Mesodermal cell (in vitro differentiated cells): ENCODE measurements at regions not wholly inside any gene's neighbourhood (a gene's known extent, or its start where the extent isn't known, plus 50 kb on each side); places are given as distances from the start of the nearest gene placed in this dataset.
"Not testable (repeated sequence)": the region's sequence is repeated elsewhere in the genome, so short reads cannot be mapped to it uniquely, and the experiment has no call there.

ENCODE experiments used
- H3K27ac ChIP-seq: 2 replicates; pipeline ENCODE4 v1.7.0; 2013; ENCODE audit warnings: mild to moderate bottlenecking, low read depth, low read length, moderate library complexity; ENCODE audit not compliant: severe bottlenecking
- H3K36me3 ChIP-seq: 2 replicates; pipeline ENCODE4 v1.7.1; 2013; ENCODE audit warnings: mild to moderate bottlenecking, low read length, moderate library complexity; ENCODE audit not compliant: control insufficient read depth, insufficient read depth
- H3K4me1 ChIP-seq: one replicate; pipeline ENCODE4 v1.7.1; 2013; ENCODE audit warnings: mild to moderate bottlenecking, low read length; ENCODE audit not compliant: insufficient read depth, control insufficient read depth, poor library complexity, severe bottlenecking
- H3K4me3 ChIP-seq: 2 replicates; pipeline ENCODE4 v1.7.0; 2013; ENCODE audit warnings: low read length, control low read depth, mild to moderate bottlenecking; ENCODE audit not compliant: insufficient read depth, poor library complexity, severe bottlenecking; ENCODE audit errors: extremely low read depth
- H3K9me3 ChIP-seq: 2 replicates; pipeline ENCODE4 v1.7.1; 2013; ENCODE audit warnings: mild to moderate bottlenecking, low read length, moderate library complexity; ENCODE audit not compliant: control insufficient read depth
- WGBS, 2 experiments: methylation state at CpG; one replicate each; pipeline ENCODE4 v1.1.5; 2013; ENCODE audit warnings: missing lambda C conversion rate in 2 of 2; ENCODE audit not compliant: insufficient coverage in 2 of 2; 5-methylcytosine and 5-hydroxymethylcytosine counted together

GRCh38 chr4:97305351-97305750 is 837.9 kb downstream of the STPG2 start:
- H3K9me3 ChIP-seq: no peaks in the 10 kb centered on the region
- H3K4me1 ChIP-seq: no peaks in the 10 kb centered on the region
- WGBS, 2 experiments: 100% methylated on average over 1 of the region's 2 CpGs; no CpG with 5 or more reads in 1 of the 2 experiments
- no peak overlapping the region for H3K27ac ChIP-seq
- no peaks in the 10 kb centered on the region for H3K36me3 ChIP-seq
- no peak overlapping the region for H3K4me3 ChIP-seq

- Histone ChIP-seq H3K4me3 (no peak overlapping the region), H3K36me3 (no peaks in the 10 kb centered on the region), H3K4me1 (no peaks in the 10 kb centered on the region), H3K9me3 (no peaks in the 10 kb centered on the region), H3K27ac (no peak overlapping the region)
Observed at GRCh38 chr4:97309121-97309520, 834.2 kb downstream of the STPG2 start.

GRCh38 chr4:97317201-97317600 is 826.1 kb downstream of the STPG2 start:
- H3K27ac ChIP-seq: no peak overlapping the region
- H3K36me3 ChIP-seq: no peaks in the 10 kb centered on the region
- no peaks in the 10 kb centered on the region for H3K4me1 ChIP-seq
- H3K9me3 ChIP-seq: no peaks in the 10 kb centered on the region
- WGBS, 2 experiments: no CpG with 5 or more reads among the region's 2 CpGs
- H3K4me3 ChIP-seq: no peak overlapping the region

GRCh38 chr4:97317671-97318070 is 825.6 kb downstream of the STPG2 start:
- no peak overlapping the region for H3K4me3 ChIP-seq
- H3K36me3 ChIP-seq: no peaks in the 10 kb centered on the region
- no peak overlapping the region for H3K27ac ChIP-seq
- WGBS, 2 experiments: 17% methylated on average over 1 of the region's 2 CpGs; no CpG with 5 or more reads in 1 of the 2 experiments
- no peaks in the 10 kb centered on the region for H3K4me1 ChIP-seq
- no peaks in the 10 kb centered on the region for H3K9me3 ChIP-seq

- H3K4me3 ChIP-seq, H3K27ac ChIP-seq, H3K4me1 ChIP-seq, H3K36me3 ChIP-seq, H3K9me3 ChIP-seq: not testable (repeated sequence)
- WGBS, 2 experiments: 71% methylated on average over 1 of the region's 1 CpG; no CpG with 5 or more reads in 1 of the 2 experiments
Observed at GRCh38 chr4:97325751-97326150, 817.5 kb downstream of the STPG2 start.

- H3K4me3 ChIP-seq: no peak overlapping the region
- 100% methylated on average over 1 of the region's 1 CpG; no CpG with 5 or more reads in 1 of the 2 experiments for WGBS, 2 experiments
- no peaks in the 10 kb centered on the region for H3K36me3 ChIP-seq
- no peak overlapping the region for H3K27ac ChIP-seq
- no peaks in the 10 kb centered on the region for H3K4me1 ChIP-seq
- no peaks in the 10 kb centered on the region for H3K9me3 ChIP-seq
Observed at GRCh38 chr4:97330917-97331316, 812.4 kb downstream of the STPG2 start.

GRCh38 chr4:97334348-97334747 is 808.9 kb downstream of the STPG2 start:
- Histone ChIP-seq H3K36me3 (no peaks in the 10 kb centered on the region), H3K9me3 (no peaks in the 10 kb centered on the region), H3K27ac (no peak overlapping the region), H3K4me3 (no peak overlapping the region), H3K4me1 (no peaks in the 10 kb centered on the region)
- 89% methylated on average over 1 of the region's 2 CpGs; no CpG with 5 or more reads in 1 of the 2 experiments for WGBS, 2 experiments

GRCh38 chr4:97349468-97350186 is 793.6 kb downstream of the STPG2 start:
- Histone ChIP-seq H3K4me1 (no peaks in the 10 kb centered on the region), H3K9me3 (no peaks in the 10 kb centered on the region), H3K36me3 (no peaks in the 10 kb centered on the region), H3K4me3 (no peak overlapping the region), H3K27ac (no peak overlapping the region)
- WGBS, 2 experiments: 60% methylated on average over 1 of the region's 1 CpG; no CpG with 5 or more reads in 1 of the 2 experiments

GRCh38 chr4:97353876-97354275 is 789.4 kb downstream of the STPG2 start:
- H3K9me3 ChIP-seq: no peaks in the 10 kb centered on the region
- no peak overlapping the region for H3K4me3 ChIP-seq
- no peak overlapping the region for H3K27ac ChIP-seq
- no peaks in the 10 kb centered on the region for H3K36me3 ChIP-seq
- no CpG with 5 or more reads among the region's 1 CpG for WGBS, 2 experiments
- H3K4me1 ChIP-seq: no peaks in the 10 kb centered on the region

GRCh38 chr4:97359826-97360225 is 783.5 kb downstream of the STPG2 start:
- Histone ChIP-seq H3K9me3 (no peaks in the 10 kb centered on the region), H3K4me3 (no peak overlapping the region), H3K4me1 (no peaks in the 10 kb centered on the region), H3K27ac (no peak overlapping the region), H3K36me3 (no peaks in the 10 kb centered on the region)
- WGBS, 2 experiments: no CpG with 5 or more reads among the region's 2 CpGs

- Histone ChIP-seq H3K27ac (no peak overlapping the region), H3K9me3 (no peaks in the 10 kb centered on the region), H3K4me3 (no peak overlapping the region), H3K4me1 (no peaks in the 10 kb centered on the region), H3K36me3 (no peaks in the 10 kb centered on the region)
Observed at GRCh38 chr4:97360733-97361132, 782.5 kb downstream of the STPG2 start.
